GM19395 (cell line): ENCODE measurements at regions not wholly inside any gene's neighbourhood (a gene's known extent, or its start where the extent isn't known, plus 50 kb on each side); places are given as distances from the start of the nearest gene placed in this dataset.

ENCODE experiments used
- ATAC-seq: cut with Tn5 transposase; IDR thresholded peaks from one replicate; pipeline ENCODE4 v1.9.1; 2021; ENCODE audit warnings: mild to moderate bottlenecking, moderate library complexity; ENCODE audit not compliant: unreplicated experiment

- ATAC-seq = no peak
Observed at GRCh38 chr1:73953586-73953985, 244.4 kb downstream of the LRRIQ3 start.

GRCh38 chr1:73953186-73953585 lies 244.8 kb downstream of the LRRIQ3 start:
- ATAC-seq = no peak

DNA sequence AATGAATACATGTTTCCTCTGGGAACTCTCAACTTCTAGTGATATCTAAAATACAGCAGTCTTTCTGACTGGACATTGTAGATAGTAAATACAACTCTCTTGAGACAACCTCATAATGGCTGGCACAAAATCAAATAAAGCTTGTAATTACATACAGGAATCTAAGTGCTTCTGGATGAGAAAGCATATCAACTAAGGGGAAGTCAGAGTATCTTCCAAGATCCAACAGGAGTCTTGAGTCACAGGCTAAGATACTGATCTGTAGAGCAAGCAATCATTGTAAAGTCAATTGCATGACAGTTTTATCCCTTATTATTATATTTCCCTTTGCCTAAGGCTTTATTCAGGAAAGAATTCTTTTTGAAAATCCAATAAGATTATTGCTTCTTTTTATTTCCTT lies 249.9 kb downstream of the LRRIQ3 start:
- no peak for ATAC-seq

GRCh38 chr1:73947009-73947408 lies 251.0 kb downstream of the LRRIQ3 start:
- ATAC-seq = no peak

- ATAC-seq = no peak
Observed at GRCh38 chr1:73943270-73943669, 254.7 kb downstream of the LRRIQ3 start.

- ATAC-seq = no peak
Observed at GRCh38 chr1:73930293-73930692, 267.7 kb downstream of the LRRIQ3 start.

DNA sequence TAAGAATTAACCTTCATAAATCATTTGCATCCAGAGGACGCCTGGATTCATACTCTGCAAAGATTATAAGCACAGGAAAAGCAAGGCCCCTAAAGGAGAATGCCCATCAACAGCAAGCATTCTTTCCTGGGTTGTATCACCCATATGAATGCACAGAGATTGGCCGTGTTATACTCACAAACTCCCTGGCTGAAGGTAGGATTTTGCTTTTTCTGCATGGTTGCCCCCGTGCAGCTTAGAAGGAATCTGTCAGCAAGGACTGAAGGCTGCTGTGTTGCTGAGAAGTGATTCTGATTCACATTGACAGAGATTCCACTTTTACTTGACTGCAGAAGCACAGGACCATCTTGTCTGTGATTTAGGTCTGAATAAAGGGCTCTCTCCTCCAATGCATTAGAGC lies 283.0 kb downstream of the LRRIQ3 start:
- no peak for ATAC-seq

DNA sequence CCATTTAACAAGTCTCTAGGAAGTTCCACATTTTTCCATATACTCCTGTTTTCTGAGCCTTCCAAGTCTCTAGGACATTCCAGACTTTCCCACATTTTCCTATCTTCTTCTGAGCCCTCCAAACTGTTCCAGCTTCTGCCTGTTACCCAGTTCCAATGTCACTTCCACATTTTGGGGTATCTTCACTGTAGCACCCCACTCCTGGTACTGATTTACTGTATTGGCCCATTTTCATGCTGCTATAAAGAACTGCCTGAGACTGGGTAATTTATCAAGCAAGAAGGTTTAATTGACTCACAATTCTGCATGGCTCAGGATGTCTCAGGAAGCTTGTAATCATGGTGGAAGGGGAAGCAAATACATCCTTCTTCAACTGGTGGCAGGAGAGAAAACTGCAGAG lies 285.0 kb downstream of the LRRIQ3 start:
- no peak for ATAC-seq

- no peak for ATAC-seq
Observed at GRCh38 chr1:73911849-73912248, 286.1 kb downstream of the LRRIQ3 start.

- no peak for ATAC-seq
Observed at GRCh38 chr1:73910466-73910865, 287.5 kb downstream of the LRRIQ3 start.

DNA sequence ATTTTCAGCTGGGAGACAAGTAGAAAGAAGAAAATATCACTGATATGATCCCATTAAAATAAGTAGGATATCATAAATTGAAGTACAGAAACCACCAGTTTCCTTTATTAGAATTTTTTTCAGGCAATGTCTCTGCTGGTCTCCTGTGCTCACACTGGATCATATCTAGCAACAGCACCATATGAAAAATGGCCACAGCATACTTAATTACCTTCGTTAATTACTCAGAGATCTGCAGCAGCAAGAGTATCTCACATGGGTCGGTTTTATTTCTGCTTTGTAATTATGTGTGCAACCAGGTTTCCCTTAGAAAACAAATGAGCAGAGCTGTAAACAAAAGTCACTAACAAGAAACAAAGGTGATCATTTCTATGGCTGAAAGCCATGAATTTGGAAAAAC lies 287.9 kb downstream of the LRRIQ3 start:
- ATAC-seq = no peak

GRCh38 chr1:73909043-73909562 lies 288.9 kb downstream of the LRRIQ3 start:
- no peak for ATAC-seq

DNA sequence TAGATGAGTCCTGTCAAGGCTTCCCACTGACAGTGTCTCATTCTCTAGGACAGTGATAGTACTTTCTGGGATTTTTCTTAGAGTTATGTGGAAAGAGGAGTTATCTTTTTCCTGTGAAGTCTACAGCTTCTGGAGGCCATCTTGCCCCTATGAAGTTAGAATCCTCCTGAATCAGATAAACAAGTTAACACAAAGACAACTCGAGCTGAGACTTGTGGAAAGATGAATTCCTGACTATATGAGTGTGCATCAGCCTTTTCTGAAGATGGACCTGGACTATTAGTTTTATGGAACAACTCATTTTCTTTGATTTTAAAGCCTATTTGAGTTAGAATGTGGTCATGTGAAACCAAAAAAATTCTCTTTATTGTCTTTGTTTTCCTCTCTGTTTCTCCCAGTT lies 290.9 kb downstream of the LRRIQ3 start:
- no peak for ATAC-seq

DNA sequence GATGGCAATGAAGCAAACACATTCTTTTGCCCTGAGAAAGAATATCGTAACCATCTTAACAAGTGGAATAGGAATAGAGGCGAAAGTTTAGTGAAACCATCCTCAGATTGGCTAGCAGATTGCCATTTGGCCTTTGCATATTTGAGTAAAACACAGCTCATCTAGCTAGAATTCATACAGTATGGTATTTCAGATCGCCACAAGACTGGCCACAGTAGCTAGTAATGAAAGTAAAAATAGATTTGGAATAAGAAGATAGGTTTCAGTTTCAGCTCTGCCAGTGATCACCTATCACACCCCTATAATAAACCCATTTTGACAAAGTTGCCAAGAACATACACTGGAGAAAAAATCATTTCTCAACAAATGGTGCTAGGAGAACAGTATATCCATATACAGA lies 294.9 kb downstream of the LRRIQ3 start:
- ATAC-seq = no peak

DNA sequence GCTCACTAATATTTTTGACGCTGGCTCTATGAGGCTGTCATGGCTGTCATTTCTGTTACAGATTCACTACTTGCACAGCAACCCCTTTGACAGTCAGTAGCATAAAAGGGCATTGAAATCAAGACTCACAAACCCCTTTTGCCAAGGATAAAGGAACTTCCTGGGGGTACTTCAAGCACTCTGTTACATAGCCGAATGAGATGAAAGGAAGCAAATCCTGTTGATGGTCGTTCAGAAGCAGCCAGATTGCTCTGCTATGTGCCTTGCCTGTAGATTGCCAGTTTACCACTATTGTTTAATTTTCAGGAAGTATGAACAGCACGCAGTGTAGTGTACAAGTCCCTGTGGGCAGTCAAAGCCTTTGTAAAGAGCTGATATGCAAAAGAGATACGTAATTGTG lies 296.2 kb downstream of the LRRIQ3 start:
- ATAC-seq = no peak

DNA sequence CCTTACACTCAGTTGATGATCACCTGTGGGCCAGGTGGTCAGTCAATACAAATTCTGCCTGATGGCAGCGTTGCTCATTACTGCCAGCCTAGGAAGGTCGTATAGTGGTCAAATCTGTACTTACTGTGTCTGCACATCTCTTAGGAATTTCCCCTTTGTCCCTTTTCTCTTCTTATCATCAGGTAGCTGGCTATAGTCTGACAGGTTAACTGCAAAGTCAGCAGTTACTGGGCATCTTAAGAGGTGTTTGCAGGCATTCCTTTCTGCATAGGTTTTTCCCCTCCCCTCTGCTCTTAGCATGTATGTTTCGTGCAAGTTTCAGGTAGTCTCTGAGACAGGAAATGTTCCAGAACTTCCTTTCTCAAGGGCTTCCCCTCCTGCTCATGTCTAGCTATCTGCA lies 298.7 kb downstream of the LRRIQ3 start:
- no peak for ATAC-seq

DNA sequence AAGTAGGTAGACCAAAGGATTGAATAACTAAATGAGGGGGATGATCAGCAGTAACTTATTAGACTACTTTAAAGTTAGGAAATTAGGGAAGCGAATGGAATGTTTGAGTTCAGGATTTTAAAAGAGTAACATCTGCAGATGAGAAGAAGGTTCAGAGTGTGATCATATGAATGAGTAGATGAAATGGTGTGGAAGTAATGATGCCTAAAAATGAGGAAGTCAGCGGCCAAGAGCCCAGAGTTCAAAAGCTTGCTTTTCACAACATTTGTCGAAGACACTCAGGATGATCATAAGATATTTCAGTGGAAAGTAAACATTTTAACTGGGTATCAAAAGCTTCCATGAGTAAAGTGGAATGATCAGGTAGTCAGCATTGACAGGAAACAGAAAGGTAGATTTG lies 299.4 kb downstream of the LRRIQ3 start:
- no peak for ATAC-seq

- ATAC-seq = no peak
Observed at GRCh38 chr1:73887412-73887811, 310.6 kb downstream of the LRRIQ3 start.

DNA sequence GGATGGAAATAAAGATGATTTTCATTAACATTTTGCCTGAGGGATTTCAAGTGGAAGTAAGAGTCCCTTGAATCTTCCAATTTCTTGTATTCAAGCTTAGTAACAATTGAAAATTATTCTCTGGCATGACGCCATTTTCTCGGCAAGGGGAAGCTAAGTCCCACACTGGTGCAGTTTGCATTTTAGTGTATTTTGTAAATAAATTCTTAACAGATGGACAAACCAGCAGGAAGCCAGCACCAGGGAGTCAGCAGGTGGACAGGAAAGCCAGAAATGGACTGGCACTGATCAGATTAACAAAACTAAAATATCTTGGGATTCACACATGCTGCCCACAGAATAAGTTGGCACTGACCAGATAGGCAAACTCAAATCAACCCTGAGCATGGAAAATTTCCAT lies 311.3 kb downstream of the LRRIQ3 start:
- ATAC-seq = no peak

GRCh38 chr1:73874806-73875205 lies 323.2 kb downstream of the LRRIQ3 start:
- no peak for ATAC-seq

GRCh38 chr1:73868810-73869336 lies 329.1 kb downstream of the LRRIQ3 start:
- no peak for ATAC-seq

DNA sequence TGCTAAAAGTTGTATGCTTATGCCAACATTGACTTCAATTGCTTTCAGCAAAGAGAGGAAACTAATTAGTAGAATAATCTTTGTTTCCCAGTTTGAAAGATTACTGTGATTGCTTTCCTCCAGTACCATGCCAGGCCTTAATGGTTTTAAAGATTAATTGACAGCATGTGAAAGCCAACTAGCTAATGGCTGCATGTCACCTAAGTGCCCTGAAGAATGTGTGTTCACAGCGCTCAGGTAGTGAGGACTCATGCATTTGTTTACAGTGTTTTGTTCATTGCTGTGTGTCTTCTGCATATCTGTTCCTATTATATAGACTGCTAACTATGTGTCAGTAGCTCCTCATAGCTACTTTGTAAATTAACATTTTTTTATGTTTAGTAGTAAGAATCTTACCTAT lies 335.6 kb downstream of the LRRIQ3 start:
- no peak for ATAC-seq

DNA sequence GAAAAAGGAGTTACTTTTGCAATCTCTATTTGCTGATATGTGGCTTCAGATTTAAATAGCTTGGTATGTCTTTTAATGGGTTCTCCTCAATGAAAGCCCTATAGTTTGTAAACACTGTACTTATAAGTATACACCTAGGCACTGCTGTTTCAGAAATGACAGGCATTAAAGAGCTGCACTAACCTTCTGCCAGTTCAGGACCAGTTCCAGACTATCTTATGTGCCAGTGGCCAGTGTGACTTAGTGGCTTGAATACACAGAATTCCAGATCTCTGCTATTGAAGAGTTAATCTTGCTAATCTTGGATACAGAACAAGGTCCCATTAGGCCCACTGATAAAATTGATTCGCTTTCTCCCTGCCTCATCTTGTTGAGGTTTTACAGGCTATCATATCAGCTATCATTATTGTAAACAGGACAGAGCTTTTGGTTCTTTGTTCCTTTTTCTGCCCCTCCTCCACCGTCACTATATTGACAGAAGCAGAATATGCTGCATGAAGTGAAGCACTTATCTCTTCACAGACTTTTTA lies 337.5 kb downstream of the LRRIQ3 start:
- no peak for ATAC-seq
